ENCODE measurements at regions not wholly inside any gene's neighbourhood (a gene's known extent, or its start where the extent isn't known, plus 50 kb on each side); places are given as distances from the start of the nearest gene placed in this dataset.

DNA sequence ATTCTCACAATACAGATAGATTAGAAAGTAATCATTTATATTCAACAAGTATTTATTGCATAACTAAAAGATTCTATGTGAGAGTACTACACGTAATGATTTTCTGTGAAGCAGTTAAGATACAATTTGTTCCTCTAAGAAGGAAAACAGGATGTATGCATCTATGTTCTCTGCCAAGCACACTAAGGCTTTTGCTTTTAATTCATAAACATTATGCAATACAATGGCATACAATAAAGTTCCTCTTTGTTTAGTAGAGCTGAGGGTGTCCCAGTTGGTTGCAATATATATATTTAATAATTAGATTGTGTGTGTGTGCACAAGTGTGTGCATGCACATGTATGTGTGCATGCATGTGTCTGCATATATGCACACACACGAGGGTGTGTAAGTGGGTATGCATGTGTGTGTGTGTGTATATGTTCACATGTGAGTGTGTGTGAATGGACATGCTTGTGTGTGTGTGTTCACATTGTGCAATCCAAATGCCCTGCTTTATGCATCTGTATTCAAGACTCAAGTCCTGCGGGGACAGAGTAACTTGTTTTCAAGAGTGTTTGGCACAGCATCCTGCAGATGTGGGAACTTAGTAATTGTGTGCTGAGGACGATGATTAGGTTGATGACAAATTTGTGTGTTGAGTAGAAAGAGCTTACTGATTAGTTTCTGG, 481.5 kb upstream of the KLF6 start:
- intact Hi-C loops (cut with DNase I; ENCODE audit: low total_unique reads) = no loop called here
- no peaks in the 10 kb centered on the region for H3K9me3 ChIP-seq
- peak; percentile 27 to 59 for ATAC-seq
- H3K27ac ChIP-seq = peak overlapping the region in 1 of 4 donors; percentile 33
- no peaks in the 10 kb centered on the region for H3K27me3 ChIP-seq
- H3K36me3 ChIP-seq = no peaks in the 10 kb centered on the region
- H3K4me3 ChIP-seq = no peak overlapping the region
- peaks cover under 1 to 22% of the 10 kb centered on the region in 2 donors for H3K4me1 ChIP-seq
- in situ Hi-C loops (cut with MboI; ENCODE audit: low sequenced_read_pairs in 4 of 4) = no loop called here
- TF ChIP-seq, protein P1, sequence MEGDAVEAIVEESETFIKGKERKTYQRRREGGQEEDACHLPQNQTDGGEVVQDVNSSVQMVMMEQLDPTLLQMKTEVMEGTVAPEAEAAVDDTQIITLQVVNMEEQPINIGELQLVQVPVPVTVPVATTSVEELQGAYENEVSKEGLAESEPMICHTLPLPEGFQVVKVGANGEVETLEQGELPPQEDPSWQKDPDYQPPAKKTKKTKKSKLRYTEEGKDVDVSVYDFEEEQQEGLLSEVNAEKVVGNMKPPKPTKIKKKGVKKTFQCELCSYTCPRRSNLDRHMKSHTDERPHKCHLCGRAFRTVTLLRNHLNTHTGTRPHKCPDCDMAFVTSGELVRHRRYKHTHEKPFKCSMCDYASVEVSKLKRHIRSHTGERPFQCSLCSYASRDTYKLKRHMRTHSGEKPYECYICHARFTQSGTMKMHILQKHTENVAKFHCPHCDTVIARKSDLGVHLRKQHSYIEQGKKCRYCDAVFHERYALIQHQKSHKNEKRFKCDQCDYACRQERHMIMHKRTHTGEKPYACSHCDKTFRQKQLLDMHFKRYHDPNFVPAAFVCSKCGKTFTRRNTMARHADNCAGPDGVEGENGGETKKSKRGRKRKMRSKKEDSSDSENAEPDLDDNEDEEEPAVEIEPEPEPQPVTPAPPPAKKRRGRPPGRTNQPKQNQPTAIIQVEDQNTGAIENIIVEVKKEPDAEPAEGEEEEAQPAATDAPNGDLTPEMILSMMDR (IDR thresholded peaks at IDR 0.05 in 4 of 5, conservative IDR thresholded peaks at IDR 0.05 in 1 of 5) = no peak
- TF ChIP-seq POLR2A (IDR thresholded peaks at IDR 0.05) = no peak
- peak in 1 of 2 donors; percentile 29 for DNase-seq

DNA sequence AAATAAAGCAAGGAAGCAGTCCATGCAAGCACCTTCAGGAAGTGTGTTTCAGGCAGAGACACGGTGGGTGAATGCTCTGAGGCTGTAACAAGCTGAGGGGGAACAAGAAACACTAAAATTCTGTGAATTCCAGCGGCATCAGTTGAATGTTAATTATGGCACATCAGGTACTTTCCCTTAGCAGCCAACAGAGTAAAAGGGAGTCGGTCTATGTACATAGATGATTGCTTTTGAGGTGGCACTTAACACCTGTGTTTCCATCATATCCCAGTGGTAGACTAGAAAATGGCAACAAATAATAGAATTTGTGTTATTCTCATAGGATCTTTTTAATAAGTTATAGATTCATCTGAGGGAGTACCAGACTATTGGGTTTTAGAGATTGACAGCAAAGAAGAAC, 481.0 kb upstream of the KLF6 start:
- TF ChIP-seq, protein P1 (IDR thresholded peaks at IDR 0.05 in 4 of 5, conservative IDR thresholded peaks at IDR 0.05 in 1 of 5) = no peak
- no peak for TF ChIP-seq POLR2A (IDR thresholded peaks at IDR 0.05)
- no peak for DNase-seq
- no peak for ATAC-seq
- intact Hi-C loops (cut with DNase I; ENCODE audit: low total_unique reads) = no loop called here
- Histone ChIP-seq H3K27me3 (no peaks in the 10 kb centered on the region), H3K4me1 (peaks cover 6 to 28% of the 10 kb centered on the region in 2 donors), H3K4me3 (no peak overlapping the region), H3K9me3 (no peaks in the 10 kb centered on the region), H3K27ac (peak overlapping the region in 1 of 4 donors; percentile 33), H3K36me3 (no peaks in the 10 kb centered on the region)
- in situ Hi-C loops (cut with MboI; ENCODE audit: low sequenced_read_pairs in 4 of 4) = no loop called here

- H3K36me3 ChIP-seq = no peaks in the 10 kb centered on the region
- in situ Hi-C loops (cut with MboI; ENCODE audit: low sequenced_read_pairs in 4 of 4) = no loop called here
- intact Hi-C loops (cut with DNase I; ENCODE audit: low total_unique reads) = no loop called here
- peaks cover 18 to 35% of the 10 kb centered on the region in 2 donors for H3K4me1 ChIP-seq
- H3K27ac ChIP-seq = peak overlapping the region in 1 of 4 donors; percentile 49
- H3K9me3 ChIP-seq = no peaks in the 10 kb centered on the region
- no peak for ATAC-seq
- TF ChIP-seq, protein P1 (IDR thresholded peaks at IDR 0.05 in 4 of 5, conservative IDR thresholded peaks at IDR 0.05 in 1 of 5) = no peak
- no peak for TF ChIP-seq POLR2A (IDR thresholded peaks at IDR 0.05)
- no peak for DNase-seq
- no peaks in the 10 kb centered on the region for H3K27me3 ChIP-seq
- no peak overlapping the region for H3K4me3 ChIP-seq
Observed at GRCh38 chr10:4264209-4264865, 479.3 kb upstream of the KLF6 start.

DNA sequence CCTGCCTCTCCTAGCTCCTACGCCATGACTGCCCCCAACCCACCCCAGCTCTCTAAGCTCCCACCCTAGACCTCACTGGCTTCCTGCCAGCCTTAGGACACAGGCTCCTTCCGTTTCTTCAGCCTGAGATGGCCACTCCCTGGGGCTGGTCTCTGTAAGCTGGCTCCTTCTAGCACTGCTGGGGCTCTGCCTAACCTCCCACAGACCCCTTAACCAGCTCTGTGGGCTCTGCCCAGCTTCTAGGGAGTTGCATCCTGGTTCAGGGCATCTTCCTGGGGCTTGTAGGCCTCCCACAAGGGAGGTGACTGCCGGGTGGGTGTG, 478.6 kb upstream of the KLF6 start:
- DNase-seq = no peak
- H3K4me1 ChIP-seq = peaks cover 18 to 35% of the 10 kb centered on the region in 2 donors
- peak overlapping the region in 3 of 4 donors; percentile 35 to 49 (median 44) for H3K27ac ChIP-seq
- no peaks in the 10 kb centered on the region for H3K27me3 ChIP-seq
- TF ChIP-seq, protein P1 (IDR thresholded peaks at IDR 0.05 in 4 of 5, conservative IDR thresholded peaks at IDR 0.05 in 1 of 5) = no peak
- no peak for TF ChIP-seq POLR2A (IDR thresholded peaks at IDR 0.05)
- ATAC-seq = no peak
- no peaks in the 10 kb centered on the region for H3K9me3 ChIP-seq
- in situ Hi-C loops (cut with MboI; ENCODE audit: low sequenced_read_pairs in 4 of 4) = no loop called here
- intact Hi-C loops (cut with DNase I; ENCODE audit: low total_unique reads) = no loop called here
- H3K4me3 ChIP-seq = no peak overlapping the region
- H3K36me3 ChIP-seq = no peaks in the 10 kb centered on the region
